ENCODE measurements at regions not wholly inside any gene's neighbourhood (a gene's known extent, or its start where the extent isn't known, plus 50 kb on each side); places are given as distances from the start of the nearest gene placed in this dataset.

DNA sequence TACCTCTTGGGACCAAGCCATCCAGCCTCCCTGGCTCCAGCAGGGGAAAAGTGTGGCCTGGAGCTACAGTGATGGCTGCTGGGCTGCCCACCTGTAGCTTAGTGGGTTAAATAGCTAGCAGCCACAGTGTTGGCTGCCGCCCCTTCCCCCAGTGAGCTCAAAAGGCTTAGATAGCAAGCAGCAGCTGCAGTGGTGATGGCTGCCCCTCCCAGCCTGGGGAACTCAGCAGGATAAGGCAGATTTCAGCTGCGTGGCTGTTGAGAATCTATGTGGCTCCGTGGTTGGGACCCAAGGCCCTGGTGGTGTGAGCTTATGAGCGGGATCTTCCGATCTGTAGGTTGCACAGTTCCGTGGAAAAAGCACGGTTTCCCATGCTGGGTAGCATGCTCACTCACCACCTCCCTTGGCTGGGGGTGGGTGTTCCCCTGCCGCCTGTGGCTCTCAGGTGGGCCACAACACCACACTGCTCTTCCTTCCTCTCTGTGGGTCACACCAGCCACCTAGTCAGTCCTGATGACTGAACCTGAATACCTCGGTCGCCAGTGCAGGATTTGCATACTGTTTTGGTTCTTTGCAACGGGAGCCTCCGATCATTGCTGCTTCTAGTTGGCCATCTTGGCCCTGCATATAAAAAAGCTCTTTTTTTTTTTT lies 946.5 kb upstream of the FAM98A start:
- no peak for DNase-seq (ENCODE audit: low read depth)
- no peak overlapping the region for H3K4me3 ChIP-seq (ENCODE audit: control insufficient read depth, low read depth, low read length)

GRCh38 chr2:34534761-34535160 lies 935.7 kb upstream of the FAM98A start:
- no peak overlapping the region for H3K4me3 ChIP-seq (ENCODE audit: control insufficient read depth, low read depth, low read length)
- DNase-seq (ENCODE audit: low read depth) = no peak
- TF ChIP-seq, protein P1, sequence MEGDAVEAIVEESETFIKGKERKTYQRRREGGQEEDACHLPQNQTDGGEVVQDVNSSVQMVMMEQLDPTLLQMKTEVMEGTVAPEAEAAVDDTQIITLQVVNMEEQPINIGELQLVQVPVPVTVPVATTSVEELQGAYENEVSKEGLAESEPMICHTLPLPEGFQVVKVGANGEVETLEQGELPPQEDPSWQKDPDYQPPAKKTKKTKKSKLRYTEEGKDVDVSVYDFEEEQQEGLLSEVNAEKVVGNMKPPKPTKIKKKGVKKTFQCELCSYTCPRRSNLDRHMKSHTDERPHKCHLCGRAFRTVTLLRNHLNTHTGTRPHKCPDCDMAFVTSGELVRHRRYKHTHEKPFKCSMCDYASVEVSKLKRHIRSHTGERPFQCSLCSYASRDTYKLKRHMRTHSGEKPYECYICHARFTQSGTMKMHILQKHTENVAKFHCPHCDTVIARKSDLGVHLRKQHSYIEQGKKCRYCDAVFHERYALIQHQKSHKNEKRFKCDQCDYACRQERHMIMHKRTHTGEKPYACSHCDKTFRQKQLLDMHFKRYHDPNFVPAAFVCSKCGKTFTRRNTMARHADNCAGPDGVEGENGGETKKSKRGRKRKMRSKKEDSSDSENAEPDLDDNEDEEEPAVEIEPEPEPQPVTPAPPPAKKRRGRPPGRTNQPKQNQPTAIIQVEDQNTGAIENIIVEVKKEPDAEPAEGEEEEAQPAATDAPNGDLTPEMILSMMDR (conservative IDR thresholded peaks at IDR 0.05; ENCODE audit: control insufficient read depth, insufficient read depth, low read depth, low read length) = no peak

More for the DNA sequence above, 946.5 kb upstream of the FAM98A start:
- TF ChIP-seq, protein P1 (conservative IDR thresholded peaks at IDR 0.05; ENCODE audit: control insufficient read depth, insufficient read depth, low read depth, low read length) = no peak

DNA sequence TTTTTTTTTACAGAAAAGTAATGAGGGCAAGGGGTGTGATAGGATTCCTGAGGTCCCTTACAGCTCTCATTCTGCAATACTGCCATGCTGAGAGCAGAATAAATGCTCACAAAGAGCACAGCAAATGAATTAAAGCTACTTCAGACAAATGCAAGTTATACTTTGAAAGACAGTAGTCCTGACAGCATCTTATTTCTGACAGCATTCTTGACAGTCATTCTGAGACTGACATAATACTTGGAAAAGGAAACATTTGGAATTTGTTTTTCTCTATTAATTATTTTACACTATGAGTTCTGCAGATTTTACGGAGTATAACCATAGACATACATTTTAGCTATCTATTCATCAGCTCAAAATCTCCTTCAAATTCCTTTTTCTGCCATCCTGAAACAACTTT lies 935.2 kb upstream of the FAM98A start:
- TF ChIP-seq, protein P1 (conservative IDR thresholded peaks at IDR 0.05; ENCODE audit: control insufficient read depth, insufficient read depth, low read depth, low read length) = no peak
- H3K4me3 ChIP-seq (ENCODE audit: control insufficient read depth, low read depth, low read length) = no peak overlapping the region
- DNase-seq (ENCODE audit: low read depth) = no peak

DNA sequence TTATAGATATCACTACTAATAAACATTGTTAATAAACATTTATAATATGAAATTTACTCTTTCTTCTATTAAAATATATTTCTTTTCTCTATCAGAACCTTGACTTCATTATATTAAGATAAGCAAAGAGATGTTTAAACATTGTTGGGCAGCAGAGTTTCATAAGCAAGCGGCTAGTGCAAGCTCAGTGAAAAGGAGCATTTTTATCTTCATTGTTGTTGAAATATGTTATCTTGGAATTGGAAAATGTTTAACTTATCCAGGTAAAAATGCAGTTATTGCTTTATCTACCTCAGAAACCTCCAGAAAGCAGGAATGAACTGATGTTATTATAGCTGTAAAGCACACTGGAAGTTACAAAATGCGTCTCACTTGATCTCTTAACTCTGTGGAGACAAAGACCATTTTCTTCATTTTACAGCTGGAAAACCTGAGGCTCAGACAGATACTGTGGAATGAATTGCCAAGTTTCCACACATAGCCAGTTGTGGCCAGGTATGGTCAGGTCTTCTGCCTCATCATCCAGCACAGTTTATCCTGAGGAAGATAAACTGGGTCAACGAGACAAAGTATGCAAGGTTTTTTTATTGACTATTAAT lies 934.6 kb upstream of the FAM98A start:
- DNase-seq (ENCODE audit: low read depth) = no peak
- H3K4me3 ChIP-seq (ENCODE audit: control insufficient read depth, low read depth, low read length) = no peak overlapping the region
- TF ChIP-seq, protein P1 (conservative IDR thresholded peaks at IDR 0.05; ENCODE audit: control insufficient read depth, insufficient read depth, low read depth, low read length) = no peak

DNA sequence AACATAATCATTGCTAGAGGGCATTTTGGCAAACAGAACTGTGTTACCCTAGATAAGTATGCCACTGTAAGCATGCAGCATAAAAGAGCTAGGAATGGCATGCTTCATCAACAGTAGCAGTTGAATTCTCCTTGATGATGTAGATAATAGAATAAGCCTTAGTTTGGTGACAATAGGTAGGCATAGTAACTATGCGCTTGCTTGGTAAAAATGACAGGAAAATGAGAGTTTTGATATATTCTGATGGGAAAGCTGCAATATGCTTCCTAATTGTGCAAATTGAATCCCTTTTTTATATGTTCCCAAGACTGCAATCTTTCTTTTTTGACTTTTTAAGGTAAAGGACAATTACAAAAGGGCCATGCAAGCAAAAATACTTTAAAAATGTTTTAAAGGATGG lies 930.9 kb upstream of the FAM98A start:
- H3K4me3 ChIP-seq (ENCODE audit: control insufficient read depth, low read depth, low read length) = no peak overlapping the region
- no peak for DNase-seq (ENCODE audit: low read depth)
- TF ChIP-seq, protein P1 (conservative IDR thresholded peaks at IDR 0.05; ENCODE audit: control insufficient read depth, insufficient read depth, low read depth, low read length) = no peak

- H3K4me3 ChIP-seq (ENCODE audit: control insufficient read depth, low read depth, low read length) = no peak overlapping the region
- TF ChIP-seq, protein P1 (conservative IDR thresholded peaks at IDR 0.05; ENCODE audit: control insufficient read depth, insufficient read depth, low read depth, low read length) = no peak
These were observed 924.9 kb upstream of the FAM98A start for GRCh38 chr2:34523958-34524514.

More at GRCh38 chr2:34523958-34524514, 924.9 kb upstream of the FAM98A start:
- no peak for DNase-seq (ENCODE audit: low read depth)
